Esophagus muscularis mucosa (tissue), 4 donors: ENCODE measurements at regions not wholly inside any gene's neighbourhood (a gene's known extent, or its start where the extent isn't known, plus 50 kb on each side); places are given as distances from the start of the nearest gene placed in this dataset.

Experiments used
- DNase-seq: peaks from one replicate; pipeline ENCODE4 v3.0.0-alpha.2; 2017; ENCODE audit errors: extremely low spot score
- H3K27ac ChIP-seq, 4 donors: fragments of 200-600 bp; sonication (generic); replicated peaks in 1 of 4; 1 replicate in 3 of 4; 2 replicates in 1 of 4; pipeline ENCODE4 v1.5.1; 2016 to 2019; ENCODE audit warnings: mild to moderate bottlenecking in 1 of 4
- H3K27me3 ChIP-seq, 4 donors: fragments of 200-600 bp; sonication (generic); one replicate each; pipeline versions ENCODE4 v1.5.1 to v1.6.0; 2016 to 2019
- H3K36me3 ChIP-seq, 4 donors: fragments of 200-600 bp; sonication (generic); one replicate each; pipeline ENCODE4 v1.5.1; 2016 to 2019
- H3K4me1 ChIP-seq, 4 donors: fragments of 200-600 bp; sonication (generic); one replicate each; pipeline ENCODE4 v1.5.1; 2016 to 2019
- H3K4me3 ChIP-seq, 4 donors: fragments of 200-600 bp; sonication (generic); 1 replicate in 2 of 4; 2 replicates in 2 of 4; pipeline ENCODE4 v1.5.1; 2016 to 2019; ENCODE audit warnings: mild to moderate bottlenecking in 4 of 4, moderate library complexity in 1 of 4
- H3K9me3 ChIP-seq, 4 donors: fragments of 200-600 bp; sonication (generic); 1 replicate in 3 of 4; 2 replicates in 1 of 4; pipeline ENCODE4 v1.5.1; 2016 to 2019
- EP300 ChIP-seq: sonication (generic); formaldehyde crosslinking; IDR thresholded peaks from one replicate; pipeline ENCODE4 v1.6.1; 2017; ENCODE audit warnings: antibody characterized with exemption
- POLR2A ChIP-seq: fragments of 450-650 bp; IDR thresholded peaks from one replicate; pipeline ENCODE4 v1.6.1; 2017; ENCODE audit warnings: antibody characterized with exemption, moderate library complexity, mild to moderate bottlenecking, low read depth
- POLR2AphosphoS5 ChIP-seq, 2 donors: sonication (generic); formaldehyde crosslinking; IDR thresholded peaks; one replicate each; pipeline ENCODE4 v1.6.1; 2017; ENCODE audit warnings: antibody characterized with exemption in 2 of 2
- WGBS: methylation state at CpG from one replicate; pipeline ENCODE4 v1.1.5; 2018; 5-methylcytosine and 5-hydroxymethylcytosine counted together
- intact Hi-C: fragments of 100-400 bp; cut with DNase I; formaldehyde crosslinking; loops from one replicate; pipeline ENCODE4 v1.15.1; 2023
- TF ChIP-seq, protein P1 (sequence below), 3 experiments: fragments of 200-600 bp in 2 of 3; fragments of 450-650 bp in 1 of 3; sonication (generic) in 2 of 3; IDR thresholded peaks; one replicate each; pipeline ENCODE4 v1.5.1; 2017 to 2019; ENCODE audit warnings: antibody characterized with exemption in 3 of 3, mild to moderate bottlenecking in 2 of 3, moderate library complexity in 1 of 3

DNA sequence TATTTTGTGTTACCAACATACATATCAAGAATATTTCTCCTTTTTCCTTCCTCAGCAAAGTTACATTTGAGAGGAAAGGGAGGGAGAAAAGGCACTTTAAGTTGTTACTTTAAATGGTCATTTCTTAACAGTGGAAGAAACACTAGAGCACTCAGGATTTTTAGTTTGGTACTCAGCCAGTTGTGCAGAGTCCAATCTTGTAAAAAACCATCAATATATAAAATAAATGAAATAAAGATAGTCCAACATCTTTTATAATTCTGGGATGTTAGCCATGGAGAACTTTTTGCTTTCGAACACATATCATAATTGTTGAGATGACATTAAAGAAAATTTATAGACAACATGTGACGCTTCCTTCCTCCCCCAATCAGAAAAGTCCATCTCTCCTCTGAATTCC is 253.8 kb downstream of the QDPR start:
- H3K27me3 ChIP-seq = no peaks in the 10 kb centered on the region
- DNase-seq = no peak

DNA sequence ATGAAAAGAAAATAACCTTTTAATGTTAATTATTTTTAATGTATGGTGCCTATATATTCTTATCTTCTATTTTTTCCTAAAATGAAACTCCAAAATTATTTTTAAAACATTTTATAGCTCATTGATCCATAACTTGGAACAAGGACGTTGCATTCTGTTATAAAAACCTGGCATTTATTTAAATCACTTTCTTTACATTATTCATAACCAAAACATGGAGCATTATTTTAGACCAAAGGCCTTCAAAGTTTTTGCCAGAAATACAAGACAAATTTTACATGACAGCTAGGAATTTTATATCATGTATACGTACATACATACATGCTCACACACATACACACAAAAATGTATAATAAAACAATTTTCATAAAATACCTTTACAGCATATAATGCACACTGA is 259.8 kb downstream of the QDPR start:
- TF ChIP-seq, protein P1, sequence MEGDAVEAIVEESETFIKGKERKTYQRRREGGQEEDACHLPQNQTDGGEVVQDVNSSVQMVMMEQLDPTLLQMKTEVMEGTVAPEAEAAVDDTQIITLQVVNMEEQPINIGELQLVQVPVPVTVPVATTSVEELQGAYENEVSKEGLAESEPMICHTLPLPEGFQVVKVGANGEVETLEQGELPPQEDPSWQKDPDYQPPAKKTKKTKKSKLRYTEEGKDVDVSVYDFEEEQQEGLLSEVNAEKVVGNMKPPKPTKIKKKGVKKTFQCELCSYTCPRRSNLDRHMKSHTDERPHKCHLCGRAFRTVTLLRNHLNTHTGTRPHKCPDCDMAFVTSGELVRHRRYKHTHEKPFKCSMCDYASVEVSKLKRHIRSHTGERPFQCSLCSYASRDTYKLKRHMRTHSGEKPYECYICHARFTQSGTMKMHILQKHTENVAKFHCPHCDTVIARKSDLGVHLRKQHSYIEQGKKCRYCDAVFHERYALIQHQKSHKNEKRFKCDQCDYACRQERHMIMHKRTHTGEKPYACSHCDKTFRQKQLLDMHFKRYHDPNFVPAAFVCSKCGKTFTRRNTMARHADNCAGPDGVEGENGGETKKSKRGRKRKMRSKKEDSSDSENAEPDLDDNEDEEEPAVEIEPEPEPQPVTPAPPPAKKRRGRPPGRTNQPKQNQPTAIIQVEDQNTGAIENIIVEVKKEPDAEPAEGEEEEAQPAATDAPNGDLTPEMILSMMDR (IDR thresholded peaks at IDR 0.05) = no peak
- TF ChIP-seq POLR2A (no peak), POLR2AphosphoS5 (IDR thresholded peaks at IDR 0.05) (no peak), EP300 (no peak)
- H3K4me1 ChIP-seq = no peaks in the 10 kb centered on the region
- DNase-seq = no peak
- intact Hi-C loops = no loop called here
- H3K9me3 ChIP-seq = no peaks in the 10 kb centered on the region
- 89% methylated on average over 2 of the region's 2 CpGs for WGBS
- H3K36me3 ChIP-seq = no peaks in the 10 kb centered on the region
- H3K4me3 ChIP-seq = no peak overlapping the region
- H3K27me3 ChIP-seq = no peaks in the 10 kb centered on the region
- H3K27ac ChIP-seq = no peak overlapping the region

More for the DNA sequence above, 253.8 kb downstream of the QDPR start:
- WGBS = 70% methylated on average over 2 of the region's 2 CpGs
- TF ChIP-seq POLR2AphosphoS5 (IDR thresholded peaks at IDR 0.05) (no peak), POLR2A (no peak), EP300 (no peak)
- TF ChIP-seq, protein P1 (IDR thresholded peaks at IDR 0.05) = no peak
- intact Hi-C loops = no loop called here
- no peak overlapping the region for H3K27ac ChIP-seq
- no peak overlapping the region for H3K4me3 ChIP-seq
- H3K4me1 ChIP-seq = no peaks in the 10 kb centered on the region
- no peaks in the 10 kb centered on the region for H3K9me3 ChIP-seq
- no peaks in the 10 kb centered on the region for H3K36me3 ChIP-seq

GRCh38 chr4:17251101-17251500 is 260.8 kb downstream of the QDPR start:
- no peak overlapping the region for H3K4me3 ChIP-seq
- H3K27ac ChIP-seq = no peak overlapping the region
- H3K9me3 ChIP-seq = no peaks in the 10 kb centered on the region
- H3K4me1 ChIP-seq = no peaks in the 10 kb centered on the region
- H3K27me3 ChIP-seq = no peaks in the 10 kb centered on the region
- TF ChIP-seq EP300 (no peak), POLR2AphosphoS5 (IDR thresholded peaks at IDR 0.05) (no peak), POLR2A (no peak)
- TF ChIP-seq, protein P1 (IDR thresholded peaks at IDR 0.05) = no peak
- intact Hi-C loops = no loop called here
- no peaks in the 10 kb centered on the region for H3K36me3 ChIP-seq
- peak; percentile 47 for DNase-seq
- WGBS = 77% methylated on average over 3 of the region's 3 CpGs

GRCh38 chr4:17250591-17250990 is 261.3 kb downstream of the QDPR start:
- Histone ChIP-seq H3K27ac (no peak overlapping the region), H3K4me1 (no peaks in the 10 kb centered on the region), H3K27me3 (no peaks in the 10 kb centered on the region), H3K4me3 (no peak overlapping the region), H3K36me3 (no peaks in the 10 kb centered on the region), H3K9me3 (no peaks in the 10 kb centered on the region)
- TF ChIP-seq POLR2A (no peak), EP300 (no peak), POLR2AphosphoS5 (IDR thresholded peaks at IDR 0.05) (no peak)
- TF ChIP-seq, protein P1 (IDR thresholded peaks at IDR 0.05) = no peak
- DNase-seq = no peak
- intact Hi-C loops = no loop called here
- 85% methylated on average over 4 of the region's 4 CpGs for WGBS

DNA sequence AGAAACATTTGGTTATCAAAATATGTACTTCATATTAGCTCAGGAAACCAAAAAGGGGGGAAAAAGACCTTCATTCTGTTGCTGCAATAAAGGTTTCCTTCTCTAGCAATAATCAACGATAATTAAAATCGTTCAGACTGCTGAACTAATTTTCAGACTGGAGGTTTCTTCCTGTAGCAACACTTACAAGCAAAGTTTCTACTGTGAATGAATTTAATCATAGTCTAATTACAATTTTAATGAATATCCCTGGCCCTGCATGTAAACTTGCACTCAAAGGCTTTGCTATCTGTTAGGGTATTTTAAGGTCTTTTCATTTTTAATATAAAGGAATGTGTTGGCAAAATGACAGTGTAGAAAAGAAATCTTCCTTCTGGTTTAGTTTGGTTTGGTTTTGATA is 265.2 kb downstream of the QDPR start:
- TF ChIP-seq POLR2A = no peak
- TF ChIP-seq POLR2AphosphoS5 (IDR thresholded peaks at IDR 0.05) = no peak
- no peak for TF ChIP-seq EP300
- TF ChIP-seq, protein P1 (IDR thresholded peaks at IDR 0.05) = no peak
- intact Hi-C loops = no loop called here
- DNase-seq = no peak
- no peaks in the 10 kb centered on the region for H3K36me3 ChIP-seq
- H3K9me3 ChIP-seq = no peaks in the 10 kb centered on the region
- H3K27me3 ChIP-seq = no peaks in the 10 kb centered on the region
- 76% methylated on average over 2 of the region's 2 CpGs for WGBS
- no peak overlapping the region for H3K4me3 ChIP-seq
- no peak overlapping the region for H3K27ac ChIP-seq
- no peaks in the 10 kb centered on the region for H3K4me1 ChIP-seq
